ENCODE measurements at regions not wholly inside any gene's neighbourhood (a gene's known extent, or its start where the extent isn't known, plus 50 kb on each side); places are given as distances from the start of the nearest gene placed in this dataset.
"Not testable (repeated sequence)": the region's sequence is repeated elsewhere in the genome, so short reads cannot be mapped to it uniquely, and the experiment has no call there.

- no peaks in the 10 kb centered on the region for H3K4me1 ChIP-seq (ENCODE audit: control insufficient read depth in 3 of 3, insufficient read depth in 2 of 3, low read depth in 1 of 3, low read length in 2 of 3)
- H3K27me3 ChIP-seq (ENCODE audit: control insufficient read depth in 3 of 3, insufficient read depth in 3 of 3, low read length in 3 of 3) = no peaks in the 10 kb centered on the region
- 66 to 79% (median 78%) methylated on average over 3 of the region's 3 CpGs for WGBS, 3 donors
- H3K27ac ChIP-seq (ENCODE audit: low read depth in 1 of 3, low read length in 2 of 3) = no peak overlapping the region
- H3K4me3 ChIP-seq (ENCODE audit: low read depth in 1 of 3, low read length in 3 of 3) = no peak overlapping the region
- no peaks in the 10 kb centered on the region for H3K9me3 ChIP-seq (ENCODE audit: control insufficient read depth in 2 of 2, insufficient read depth in 1 of 2, low read depth in 1 of 2, low read length in 1 of 2)
- no peak for FAIRE-seq
- H3K36me3 ChIP-seq (ENCODE audit: control insufficient read depth in 3 of 3, insufficient read depth in 2 of 3, low read depth in 1 of 3, low read length in 3 of 3) = no peaks in the 10 kb centered on the region
- DNase-seq = no peak
Observed at GRCh38 chr4:33831442-33832066, 2412.8 kb downstream of the ARAP2 start.

DNA sequence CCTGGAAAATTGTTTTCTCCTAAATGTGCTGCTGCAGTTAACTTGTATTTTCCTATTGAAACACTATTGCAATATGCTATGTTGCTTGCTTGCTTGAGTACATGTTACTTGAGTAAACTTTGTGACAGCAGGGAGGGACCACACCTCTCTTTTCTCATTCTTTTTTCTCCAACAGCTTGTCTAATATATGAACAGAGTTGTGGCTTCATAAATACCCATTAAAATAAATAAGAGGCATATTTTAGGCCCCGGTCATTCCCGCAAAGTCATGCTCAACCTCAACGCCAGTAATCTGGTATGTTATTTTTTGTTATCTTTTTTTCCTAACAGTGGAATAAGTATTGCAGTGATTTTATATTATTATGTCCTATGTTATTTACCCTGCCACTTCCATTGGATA is 2408.6 kb downstream of the ARAP2 start:
- not testable (repeated sequence) for H3K4me3 ChIP-seq (ENCODE audit: low read depth in 1 of 3, low read length in 3 of 3); H3K36me3 ChIP-seq (ENCODE audit: control insufficient read depth in 3 of 3, insufficient read depth in 2 of 3, low read depth in 1 of 3, low read length in 3 of 3); FAIRE-seq; H3K27me3 ChIP-seq (ENCODE audit: control insufficient read depth in 3 of 3, insufficient read depth in 3 of 3, low read length in 3 of 3); H3K27ac ChIP-seq (ENCODE audit: low read depth in 1 of 3, low read length in 2 of 3); DNase-seq; H3K9me3 ChIP-seq (ENCODE audit: control insufficient read depth in 2 of 2, insufficient read depth in 1 of 2, low read depth in 1 of 2, low read length in 1 of 2); H3K4me1 ChIP-seq (ENCODE audit: control insufficient read depth in 3 of 3, insufficient read depth in 2 of 3, low read depth in 1 of 3, low read length in 2 of 3)
- 90 to 94% (median 91%) methylated on average over 3 of the region's 3 CpGs for WGBS, 3 donors

DNA sequence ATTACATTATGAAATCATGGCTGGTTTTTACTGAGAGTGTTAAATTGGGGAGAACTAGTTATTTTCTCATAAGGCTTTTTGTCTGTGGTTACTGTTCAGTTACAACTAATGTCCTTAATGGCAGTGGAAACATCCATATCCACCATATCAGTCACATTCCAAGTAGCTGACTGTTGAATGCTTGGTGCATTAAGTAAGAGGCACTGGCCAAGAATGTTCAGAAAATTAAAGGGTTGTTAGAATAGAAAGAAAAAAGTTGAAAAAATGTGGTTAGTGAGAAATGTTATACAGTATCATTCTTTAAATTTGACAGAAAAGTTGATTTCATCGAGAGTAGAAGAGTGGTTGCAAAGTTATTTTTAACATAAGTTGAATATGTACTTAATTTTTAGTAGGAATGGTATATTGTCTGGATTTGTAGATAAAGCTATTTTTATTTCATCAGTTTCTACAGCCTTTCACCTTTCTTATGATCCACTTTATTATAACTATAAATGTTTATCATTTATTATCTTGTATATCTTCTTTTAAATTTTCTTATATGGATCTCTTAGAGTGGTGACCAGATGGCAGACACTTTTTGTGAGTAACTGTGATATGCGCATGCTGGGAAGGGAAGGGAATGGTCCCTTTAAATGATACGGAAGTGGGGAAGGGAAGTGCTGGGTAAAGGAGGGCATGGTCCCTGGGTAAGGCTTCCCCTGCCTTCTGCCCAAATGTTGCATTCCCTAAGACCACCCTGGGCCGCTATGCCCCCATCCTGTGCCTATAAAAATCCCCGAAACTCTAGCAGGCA is 2407.1 kb downstream of the ARAP2 start:
- Histone ChIP-seq H3K4me1 (ENCODE audit: control insufficient read depth in 3 of 3, insufficient read depth in 2 of 3, low read depth in 1 of 3, low read length in 2 of 3) (no peaks in the 10 kb centered on the region), H3K4me3 (ENCODE audit: low read depth in 1 of 3, low read length in 3 of 3) (no peak overlapping the region), H3K36me3 (ENCODE audit: control insufficient read depth in 3 of 3, insufficient read depth in 2 of 3, low read depth in 1 of 3, low read length in 3 of 3) (no peaks in the 10 kb centered on the region), H3K27me3 (ENCODE audit: control insufficient read depth in 3 of 3, insufficient read depth in 3 of 3, low read length in 3 of 3) (no peaks in the 10 kb centered on the region), H3K27ac (ENCODE audit: low read depth in 1 of 3, low read length in 2 of 3) (no peak overlapping the region), H3K9me3 (ENCODE audit: control insufficient read depth in 2 of 2, insufficient read depth in 1 of 2, low read depth in 1 of 2, low read length in 1 of 2) (no peaks in the 10 kb centered on the region)
- DNase-seq = no peak
- no peak for FAIRE-seq
- WGBS, 3 donors = 78 to 83% (median 79%) methylated on average over 5 of the region's 5 CpGs

DNA sequence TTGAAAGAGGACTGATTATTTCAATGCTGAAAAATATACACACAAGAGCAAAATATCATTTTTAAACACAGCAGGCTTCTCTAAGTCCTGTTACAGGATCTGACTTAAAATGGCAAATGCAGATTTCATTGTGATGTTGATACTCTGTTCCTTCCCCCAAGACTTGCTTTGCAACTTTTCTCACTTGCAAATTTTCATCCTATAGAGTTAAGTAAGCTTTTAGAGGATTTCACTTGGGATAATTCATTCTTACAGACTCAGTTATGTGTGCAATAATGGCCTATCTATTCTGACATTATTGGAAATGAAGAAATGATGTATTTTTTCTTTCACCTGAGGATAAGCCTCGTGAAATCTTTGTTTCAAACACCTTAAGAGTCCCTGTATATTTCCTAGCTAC is 2403.2 kb downstream of the ARAP2 start:
- DNase-seq (no peak), FAIRE-seq (no peak)
- Histone ChIP-seq H3K27ac (ENCODE audit: low read depth in 1 of 3, low read length in 2 of 3) (no peak overlapping the region), H3K4me1 (ENCODE audit: control insufficient read depth in 3 of 3, insufficient read depth in 2 of 3, low read depth in 1 of 3, low read length in 2 of 3) (no peaks in the 10 kb centered on the region), H3K4me3 (ENCODE audit: low read depth in 1 of 3, low read length in 3 of 3) (no peak overlapping the region), H3K27me3 (ENCODE audit: control insufficient read depth in 3 of 3, insufficient read depth in 3 of 3, low read length in 3 of 3) (no peaks in the 10 kb centered on the region), H3K9me3 (ENCODE audit: control insufficient read depth in 2 of 2, insufficient read depth in 1 of 2, low read depth in 1 of 2, low read length in 1 of 2) (no peaks in the 10 kb centered on the region), H3K36me3 (ENCODE audit: control insufficient read depth in 3 of 3, insufficient read depth in 2 of 3, low read depth in 1 of 3, low read length in 3 of 3) (no peaks in the 10 kb centered on the region)
- 2 to 17% (median 5%) methylated on average over 1 of the region's 1 CpG for WGBS, 3 donors

GRCh38 chr4:33850371-33850902 is 2393.9 kb downstream of the ARAP2 start:
- FAIRE-seq = no peak

DNA sequence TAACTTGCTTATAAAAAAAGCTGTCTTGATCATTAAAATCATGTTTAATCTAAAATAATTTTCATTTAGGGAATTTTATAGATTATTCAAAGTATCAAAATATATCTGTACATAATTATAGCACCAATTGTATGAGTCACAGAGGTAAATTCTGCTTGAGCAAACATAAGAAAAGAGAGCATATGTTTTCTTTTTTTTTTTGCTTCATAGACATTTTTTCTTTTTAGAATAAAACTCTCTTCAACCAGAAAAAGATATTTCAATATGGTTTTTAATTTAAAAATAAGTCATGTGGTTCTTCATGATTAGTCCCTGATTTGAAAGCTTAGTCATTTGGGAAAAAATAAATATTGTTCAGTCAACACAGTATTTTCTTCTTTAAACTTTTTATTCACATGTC is 2390.6 kb downstream of the ARAP2 start:
- not testable (repeated sequence) for H3K27ac ChIP-seq (ENCODE audit: low read depth in 1 of 3, low read length in 2 of 3); H3K4me1 ChIP-seq (ENCODE audit: control insufficient read depth in 3 of 3, insufficient read depth in 2 of 3, low read depth in 1 of 3, low read length in 2 of 3); H3K4me3 ChIP-seq (ENCODE audit: low read depth in 1 of 3, low read length in 3 of 3); H3K27me3 ChIP-seq (ENCODE audit: control insufficient read depth in 3 of 3, insufficient read depth in 3 of 3, low read length in 3 of 3); FAIRE-seq; H3K36me3 ChIP-seq (ENCODE audit: control insufficient read depth in 3 of 3, insufficient read depth in 2 of 3, low read depth in 1 of 3, low read length in 3 of 3); H3K9me3 ChIP-seq (ENCODE audit: control insufficient read depth in 2 of 2, insufficient read depth in 1 of 2, low read depth in 1 of 2, low read length in 1 of 2); DNase-seq

More at GRCh38 chr4:33850371-33850902, 2393.9 kb downstream of the ARAP2 start:
- H3K4me1 ChIP-seq (ENCODE audit: control insufficient read depth in 3 of 3, insufficient read depth in 2 of 3, low read depth in 1 of 3, low read length in 2 of 3) = no peaks in the 10 kb centered on the region
- H3K27ac ChIP-seq (ENCODE audit: low read depth in 1 of 3, low read length in 2 of 3) = no peak overlapping the region
- H3K9me3 ChIP-seq (ENCODE audit: control insufficient read depth in 2 of 2, insufficient read depth in 1 of 2, low read depth in 1 of 2, low read length in 1 of 2) = no peaks in the 10 kb centered on the region
- WGBS, 3 donors = 61 to 74% (median 69%) methylated on average over 3 of the region's 3 CpGs
- H3K27me3 ChIP-seq (ENCODE audit: control insufficient read depth in 3 of 3, insufficient read depth in 3 of 3, low read length in 3 of 3) = no peaks in the 10 kb centered on the region
- no peak overlapping the region for H3K4me3 ChIP-seq (ENCODE audit: low read depth in 1 of 3, low read length in 3 of 3)
- H3K36me3 ChIP-seq (ENCODE audit: control insufficient read depth in 3 of 3, insufficient read depth in 2 of 3, low read depth in 1 of 3, low read length in 3 of 3) = no peaks in the 10 kb centered on the region
- no peak for DNase-seq

DNA sequence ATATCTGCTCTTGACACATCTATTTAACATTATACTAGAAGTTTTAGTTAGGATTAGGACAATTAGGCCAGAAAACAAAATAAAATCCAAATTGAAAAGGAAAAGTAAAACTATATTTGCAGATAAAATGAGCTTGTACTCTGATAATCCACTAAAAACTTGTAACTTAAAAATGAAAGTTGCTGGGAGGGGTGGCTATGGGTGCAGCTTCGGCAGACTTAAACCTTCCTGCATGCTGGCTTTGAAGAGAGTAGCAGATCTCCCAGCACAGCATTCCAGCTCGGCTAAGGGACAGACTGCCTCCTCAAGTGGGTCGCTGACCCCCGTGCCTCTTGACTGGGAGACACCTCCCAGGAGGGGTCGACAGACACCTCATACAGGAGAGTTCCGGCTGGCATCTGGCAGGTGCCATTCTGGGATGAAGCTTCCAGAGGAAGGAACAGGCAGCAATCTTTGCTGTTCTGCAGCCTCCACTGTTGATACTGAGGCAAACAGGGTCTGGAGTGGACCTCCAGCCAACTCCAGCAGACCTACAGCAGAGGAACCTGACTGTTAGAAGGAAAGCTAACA is 2379.9 kb downstream of the ARAP2 start:
- H3K4me1 ChIP-seq (ENCODE audit: control insufficient read depth in 3 of 3, insufficient read depth in 2 of 3, low read depth in 1 of 3, low read length in 2 of 3) = no peaks in the 10 kb centered on the region
- H3K4me3 ChIP-seq (ENCODE audit: low read depth in 1 of 3, low read length in 3 of 3) = no peak overlapping the region
- peaks cover 0 to 2% of the 10 kb centered on the region in 2 donors for H3K9me3 ChIP-seq (ENCODE audit: control insufficient read depth in 2 of 2, insufficient read depth in 1 of 2, low read depth in 1 of 2, low read length in 1 of 2)
- FAIRE-seq (no peak), DNase-seq (no peak)
- H3K36me3 ChIP-seq (ENCODE audit: control insufficient read depth in 3 of 3, insufficient read depth in 2 of 3, low read depth in 1 of 3, low read length in 3 of 3) = no peaks in the 10 kb centered on the region
- H3K27ac ChIP-seq (ENCODE audit: low read depth in 1 of 3, low read length in 2 of 3) = no peak overlapping the region
- 73 to 85% (median 76%) methylated on average over 6 of the region's 6 CpGs for WGBS, 3 donors
- no peaks in the 10 kb centered on the region for H3K27me3 ChIP-seq (ENCODE audit: control insufficient read depth in 3 of 3, insufficient read depth in 3 of 3, low read length in 3 of 3)

GRCh38 chr4:33873791-33874190 is 2370.5 kb downstream of the ARAP2 start:
- Histone ChIP-seq H3K4me3 (ENCODE audit: low read depth in 1 of 3, low read length in 3 of 3) (no peak overlapping the region), H3K27ac (ENCODE audit: low read depth in 1 of 3, low read length in 2 of 3) (no peak overlapping the region), H3K36me3 (ENCODE audit: control insufficient read depth in 3 of 3, insufficient read depth in 2 of 3, low read depth in 1 of 3, low read length in 3 of 3) (no peaks in the 10 kb centered on the region), H3K27me3 (ENCODE audit: control insufficient read depth in 3 of 3, insufficient read depth in 3 of 3, low read length in 3 of 3) (no peaks in the 10 kb centered on the region), H3K4me1 (ENCODE audit: control insufficient read depth in 3 of 3, insufficient read depth in 2 of 3, low read depth in 1 of 3, low read length in 2 of 3) (no peaks in the 10 kb centered on the region), H3K9me3 (ENCODE audit: control insufficient read depth in 2 of 2, insufficient read depth in 1 of 2, low read depth in 1 of 2, low read length in 1 of 2) (peaks cover 0 to 4% of the 10 kb centered on the region in 2 donors)
- FAIRE-seq (no peak), DNase-seq (no peak)
- whole genome bisulfite sequencing, 3 donors = 24 to 51% (median 33%) methylated on average over 1 of the region's 1 CpG

All from small intestine (tissue), 7 donors.